HG02852 (cell line): ENCODE measurements at regions not wholly inside any gene's neighbourhood (a gene's known extent, or its start where the extent isn't known, plus 50 kb on each side); places are given as distances from the start of the nearest gene placed in this dataset.

Source experiments
- ATAC-seq: cut with Tn5 transposase; IDR thresholded peaks from one replicate; pipeline ENCODE4 v1.9.1; 2021; ENCODE audit warnings: mild to moderate bottlenecking, moderate library complexity; ENCODE audit not compliant: unreplicated experiment

- ATAC-seq, result no peak
Measured at GRCh38 chr2:149928011-149928410, 340.4 kb upstream of the MMADHC start.

- ATAC-seq, result no peak
Measured at GRCh38 chr2:149926149-149926548, 338.6 kb upstream of the MMADHC start.

GRCh38 chr2:149924549-149925213 is 337.1 kb upstream of the MMADHC start:
- ATAC-seq, result no peak

- ATAC-seq, result no peak
Measured at GRCh38 chr2:149924028-149924427, 336.5 kb upstream of the MMADHC start.

- ATAC-seq, result no peak
Measured at GRCh38 chr2:149921911-149922616, 334.5 kb upstream of the MMADHC start.

- ATAC-seq, result no peak
Measured at GRCh38 chr2:149920389-149920788, 332.8 kb upstream of the MMADHC start.

GRCh38 chr2:149915151-149915550 is 327.6 kb upstream of the MMADHC start:
- ATAC-seq, result no peak

- no peak for ATAC-seq
Measured at GRCh38 chr2:149908726-149909683, 321.4 kb upstream of the MMADHC start.

- ATAC-seq, result no peak
Measured at GRCh38 chr2:149906886-149907285, 319.3 kb upstream of the MMADHC start.

GRCh38 chr2:149904352-149905175 is 317.0 kb upstream of the MMADHC start:
- ATAC-seq, result no peak

- ATAC-seq, result no peak
Measured at GRCh38 chr2:149903626-149904025, 316.1 kb upstream of the MMADHC start.

GRCh38 chr2:149902081-149902480 is 314.5 kb upstream of the MMADHC start:
- no peak for ATAC-seq

- no peak for ATAC-seq
Measured at GRCh38 chr2:149901231-149901859, 313.8 kb upstream of the MMADHC start.

- ATAC-seq, result no peak
Measured at GRCh38 chr2:149899390-149899789, 311.8 kb upstream of the MMADHC start.

- no peak for ATAC-seq
Measured at GRCh38 chr2:149894760-149895159, 307.2 kb upstream of the MMADHC start.

GRCh38 chr2:149894226-149894625 is 306.7 kb upstream of the MMADHC start:
- ATAC-seq, result no peak

GRCh38 chr2:149892563-149892962 is 305.0 kb upstream of the MMADHC start:
- no peak for ATAC-seq

GRCh38 chr2:149885946-149886345 is 298.4 kb upstream of the MMADHC start:
- ATAC-seq, result no peak

- ATAC-seq, result no peak
Measured at GRCh38 chr2:149885468-149885867, 297.9 kb upstream of the MMADHC start.

GRCh38 chr2:149884871-149885270 is 297.3 kb upstream of the MMADHC start:
- ATAC-seq, result no peak
